ENCODE measurements at regions not wholly inside any gene's neighbourhood (a gene's known extent, or its start where the extent isn't known, plus 50 kb on each side); places are given as distances from the start of the nearest gene placed in this dataset.

DNA sequence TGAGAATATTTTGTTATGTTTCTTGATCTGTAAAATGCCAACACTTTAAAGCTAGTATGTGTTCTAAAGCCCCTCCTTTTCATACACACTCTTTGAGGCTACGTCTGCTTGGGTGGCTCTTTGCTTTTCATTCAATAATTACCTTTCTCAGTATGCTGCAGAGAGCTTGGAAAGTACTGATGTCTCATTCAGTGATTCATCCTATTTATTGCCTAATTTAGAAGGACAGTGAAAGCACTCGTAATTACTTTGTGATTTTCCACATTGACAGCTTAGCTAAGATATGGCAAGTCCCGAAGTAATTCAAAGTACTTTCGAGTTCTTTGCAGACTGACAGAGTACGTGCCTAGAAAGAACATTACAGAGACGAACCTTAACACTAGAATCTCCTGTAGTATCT lies 57.2 kb downstream of the BMP15 start:
- no peak for TF ChIP-seq EZH2phosphoT487 (IDR thresholded peaks at IDR 0.05; ENCODE audit: borderline replicate concordance)
- TF ChIP-seq, protein P1, sequence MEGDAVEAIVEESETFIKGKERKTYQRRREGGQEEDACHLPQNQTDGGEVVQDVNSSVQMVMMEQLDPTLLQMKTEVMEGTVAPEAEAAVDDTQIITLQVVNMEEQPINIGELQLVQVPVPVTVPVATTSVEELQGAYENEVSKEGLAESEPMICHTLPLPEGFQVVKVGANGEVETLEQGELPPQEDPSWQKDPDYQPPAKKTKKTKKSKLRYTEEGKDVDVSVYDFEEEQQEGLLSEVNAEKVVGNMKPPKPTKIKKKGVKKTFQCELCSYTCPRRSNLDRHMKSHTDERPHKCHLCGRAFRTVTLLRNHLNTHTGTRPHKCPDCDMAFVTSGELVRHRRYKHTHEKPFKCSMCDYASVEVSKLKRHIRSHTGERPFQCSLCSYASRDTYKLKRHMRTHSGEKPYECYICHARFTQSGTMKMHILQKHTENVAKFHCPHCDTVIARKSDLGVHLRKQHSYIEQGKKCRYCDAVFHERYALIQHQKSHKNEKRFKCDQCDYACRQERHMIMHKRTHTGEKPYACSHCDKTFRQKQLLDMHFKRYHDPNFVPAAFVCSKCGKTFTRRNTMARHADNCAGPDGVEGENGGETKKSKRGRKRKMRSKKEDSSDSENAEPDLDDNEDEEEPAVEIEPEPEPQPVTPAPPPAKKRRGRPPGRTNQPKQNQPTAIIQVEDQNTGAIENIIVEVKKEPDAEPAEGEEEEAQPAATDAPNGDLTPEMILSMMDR (conservative IDR thresholded peaks at IDR 0.05; ENCODE audit: low read length) = no peak
